ENCODE measurements at regions not wholly inside any gene's neighbourhood (a gene's known extent, or its start where the extent isn't known, plus 50 kb on each side); places are given as distances from the start of the nearest gene placed in this dataset.

- H4K20me1 ChIP-seq (ENCODE audit: insufficient read depth): no peaks in the 10 kb centered on the region
- H3K36me3 ChIP-seq (replicated peaks in 1 of 2; ENCODE audit: control insufficient read depth in 1 of 2, insufficient read depth in 2 of 2, low read length in 1 of 2): no peaks in the 10 kb centered on the region
- no peaks in the 10 kb centered on the region for H3F3A ChIP-seq (replicated peaks; ENCODE audit: insufficient read depth)
- H3K27me3 ChIP-seq (ENCODE audit: insufficient read depth): no peaks in the 10 kb centered on the region
- H3K9me2 ChIP-seq: no peaks in the 10 kb centered on the region
- H3K9ac ChIP-seq: no peak overlapping the region
- H3K4me1 ChIP-seq (ENCODE audit: control insufficient read depth in 1 of 2, insufficient read depth in 2 of 2, low read depth in 1 of 2, low read length in 1 of 2): no peaks in the 10 kb centered on the region
- ChIA-PET POLR2A (no interaction called here), CTCF (interaction anchor here (1.0 kb wide), 1 partner anchor 73 kb away, joined by 4 read pairs; no protein-coding TSS in a partner anchor)
- H2AFZ ChIP-seq (ENCODE audit: low read depth): no peak overlapping the region
- no peak overlapping the region for H3K27ac ChIP-seq (ENCODE audit: low read depth in 2 of 2, low read length in 1 of 2)
- no peak for DNase-seq
- H3K4me2 ChIP-seq: no peak overlapping the region
- no peaks in the 10 kb centered on the region for H3K79me2 ChIP-seq (ENCODE audit: insufficient read depth)
- no peak overlapping the region for H3K4me3 ChIP-seq (ENCODE audit: low read depth in 2 of 2, low read length in 1 of 2)
- no peak for TF ChIP-seq JUND (IDR thresholded peaks at IDR 0.05)
- no peak for TF ChIP-seq MEF2A (IDR thresholded peaks at IDR 0.05; ENCODE audit: borderline replicate concordance, low read depth)
- TF ChIP-seq TCF12 (IDR thresholded peaks at IDR 0.05): no peak
- TF ChIP-seq USF2 (IDR thresholded peaks at IDR 0.05; ENCODE audit: borderline replicate concordance, low read depth, low read length): no peak
- no peak for TF ChIP-seq GABPA (IDR thresholded peaks at IDR 0.05; ENCODE audit: low read depth)
- no peak for TF ChIP-seq PBX3 (IDR thresholded peaks at IDR 0.05)
- TF ChIP-seq RCOR1 (IDR thresholded peaks at IDR 0.05; ENCODE audit: low read length): no peak
- TF ChIP-seq NFIC (IDR thresholded peaks at IDR 0.05; ENCODE audit: borderline replicate concordance): no peak
- no peak for TF ChIP-seq YY1 (IDR thresholded peaks at IDR 0.05; ENCODE audit: low read depth)
- no peak for TF ChIP-seq EP300 (IDR thresholded peaks at IDR 0.05; ENCODE audit: borderline replicate concordance in 1 of 2, low read depth in 1 of 2, low read length in 1 of 2)
- TF ChIP-seq RAD21 (IDR thresholded peaks at IDR 0.05; ENCODE audit: low read length): no peak
- no peak for TF ChIP-seq MXI1 (IDR thresholded peaks at IDR 0.05; ENCODE audit: low read depth, low read length)
- WGBS (ENCODE audit: low lambda C conversion rate): 67% methylated on average over 14 of the region's 22 CpGs
- no peaks in the 10 kb centered on the region for H3K9me3 ChIP-seq
Observed at GRCh38 chr2:16855183-16855582, 189.5 kb upstream of the CYRIA start.

GRCh38 chr2:16853088-16853487 is 187.5 kb upstream of the CYRIA start:
- no peaks in the 10 kb centered on the region for H3K4me1 ChIP-seq (ENCODE audit: control insufficient read depth in 1 of 2, insufficient read depth in 2 of 2, low read depth in 1 of 2, low read length in 1 of 2)
- H3K36me3 ChIP-seq (replicated peaks in 1 of 2; ENCODE audit: control insufficient read depth in 1 of 2, insufficient read depth in 2 of 2, low read length in 1 of 2): no peaks in the 10 kb centered on the region
- no peaks in the 10 kb centered on the region for H3K79me2 ChIP-seq (ENCODE audit: insufficient read depth)
- H3K4me3 ChIP-seq (ENCODE audit: low read depth in 2 of 2, low read length in 1 of 2): no peak overlapping the region
- H3K27me3 ChIP-seq (ENCODE audit: insufficient read depth): no peaks in the 10 kb centered on the region
- no peak overlapping the region for H3K27ac ChIP-seq (ENCODE audit: low read depth in 2 of 2, low read length in 1 of 2)
- CTCF ChIA-PET: no interaction called here
- TF ChIP-seq ELF1 (IDR thresholded peaks at IDR 0.05) (no peak), RAD21 (IDR thresholded peaks at IDR 0.05; ENCODE audit: low read length) (no peak), REST (IDR thresholded peaks at IDR 0.05; ENCODE audit: low read depth, low read length) (no peak), TAF1 (IDR thresholded peaks at IDR 0.05; ENCODE audit: borderline replicate concordance, low read depth, low read length) (no peak), GABPA (IDR thresholded peaks at IDR 0.05; ENCODE audit: low read depth) (no peak), SMC3 (IDR thresholded peaks at IDR 0.05; ENCODE audit: low read depth, low read length) (no peak), RCOR1 (IDR thresholded peaks at IDR 0.05; ENCODE audit: low read length) (no peak), CHD2 (IDR thresholded peaks at IDR 0.05; ENCODE audit: low read length, partially characterized antibody) (no peak), SIN3A (IDR thresholded peaks at IDR 0.05; ENCODE audit: borderline replicate concordance, low read depth, low read length) (no peak)
- H3K4me2 ChIP-seq: no peak overlapping the region
- 33% methylated on average over 4 of the region's 4 CpGs for WGBS (ENCODE audit: low lambda C conversion rate)
- H3K9ac ChIP-seq: no peak overlapping the region
- H2AFZ ChIP-seq (ENCODE audit: low read depth): no peak overlapping the region
- no peaks in the 10 kb centered on the region for H3K9me3 ChIP-seq
- POLR2A ChIA-PET: no interaction called here
- no peaks in the 10 kb centered on the region for H3K9me2 ChIP-seq
- no peaks in the 10 kb centered on the region for H3F3A ChIP-seq (replicated peaks; ENCODE audit: insufficient read depth)
- H4K20me1 ChIP-seq (ENCODE audit: insufficient read depth): no peaks in the 10 kb centered on the region
- no peak for DNase-seq
